Keratinocyte (primary cell): ENCODE measurements at regions not wholly inside any gene's neighbourhood (a gene's known extent, or its start where the extent isn't known, plus 50 kb on each side); places are given as distances from the start of the nearest gene placed in this dataset.

Source experiments
- DNase-seq: peaks from one replicate; pipeline ENCODE4 v3.0.0-alpha.2; 2011; ENCODE audit warnings: low read depth, missing footprints, low spot score
- FAIRE-seq: peaks from 2 replicates; lab custom pipeline; 2011; peaks lifted over from hg19 to GRCh38; lab: Jason Lieb, UNC
- H2AFZ ChIP-seq: 2 replicates; pipeline ENCODE4 v1.6.0; 2012; ENCODE audit warnings: low read length, control low read depth, inconsistent platforms; ENCODE audit not compliant: control insufficient read depth
- H3K27ac ChIP-seq: 2 replicates; pipeline ENCODE4 v1.5.1; 2011; ENCODE audit warnings: low read length; ENCODE audit not compliant: control insufficient read depth, insufficient read depth
- H3K27me3 ChIP-seq: 3 replicates; pipeline ENCODE4 v1.6.0; 2011; ENCODE audit warnings: low read length; ENCODE audit not compliant: control insufficient read depth, insufficient read depth; ENCODE audit errors: extremely low read depth
- H3K36me3 ChIP-seq, 2 experiments: 2 replicates in 1 of 2; 3 replicates in 1 of 2; pipeline ENCODE4 v1.5.1; 2011; ENCODE audit warnings: low read length in 2 of 2, mild to moderate bottlenecking in 1 of 2; ENCODE audit not compliant: control insufficient read depth in 2 of 2, insufficient read depth in 2 of 2; ENCODE audit errors: extremely low read depth in 1 of 2
- H3K4me1 ChIP-seq: 3 replicates; pipeline ENCODE4 v1.5.1; 2011; ENCODE audit warnings: low read length; ENCODE audit not compliant: control insufficient read depth, insufficient read depth; ENCODE audit errors: extremely low read depth
- H3K4me2 ChIP-seq: 3 replicates; pipeline ENCODE4 v1.6.0; 2011; ENCODE audit warnings: low read depth, low read length; ENCODE audit not compliant: control insufficient read depth, insufficient read depth; ENCODE audit errors: extremely low read depth
- H3K4me3 ChIP-seq, 3 experiments: fragments of 200-600 bp in 1 of 3; sonication (generic) in 1 of 3; 2 replicates in 2 of 3; 3 replicates in 1 of 3; pipeline ENCODE4 v1.5.1; 2011 to 2016; ENCODE audit warnings: low read length in 3 of 3, mild to moderate bottlenecking in 3 of 3, control low read depth in 2 of 3, inconsistent platforms in 1 of 3, low read depth in 1 of 3, mixed read lengths in 1 of 3, mixed run types in 1 of 3, moderate library complexity in 1 of 3; ENCODE audit not compliant: control insufficient read depth in 2 of 3, insufficient read depth in 2 of 3; ENCODE audit errors: extremely low read depth in 1 of 3
- H3K79me2 ChIP-seq: 2 replicates; pipeline ENCODE4 v1.6.0; 2012; ENCODE audit warnings: low read length; ENCODE audit not compliant: control insufficient read depth, insufficient read depth
- H3K9ac ChIP-seq: 3 replicates; pipeline ENCODE4 v1.6.0; 2011; ENCODE audit warnings: low read length; ENCODE audit not compliant: control insufficient read depth, insufficient read depth; ENCODE audit errors: extremely low read depth
- H3K9me1 ChIP-seq: 3 replicates; pipeline ENCODE4 v1.6.0; 2011; ENCODE audit warnings: low read length; ENCODE audit not compliant: control insufficient read depth, insufficient read depth; ENCODE audit errors: extremely low read depth
- H3K9me3 ChIP-seq: 2 replicates; pipeline ENCODE4 v1.5.1; 2012; ENCODE audit warnings: low read depth, low read length; ENCODE audit not compliant: control insufficient read depth
- H4K20me1 ChIP-seq: 3 replicates; pipeline ENCODE4 v1.6.0; 2011; ENCODE audit warnings: low read length; ENCODE audit not compliant: control insufficient read depth, insufficient read depth; ENCODE audit errors: extremely low read depth
- EZH2 ChIP-seq: IDR thresholded peaks from one replicate; pipeline ENCODE4 v1.6.1; 2012; ENCODE audit warnings: inconsistent platforms, mild to moderate bottlenecking, low read length, moderate library complexity
- dilution Hi-C: fragments of 300-500 bp; cut with MboI; formaldehyde crosslinking; loops from one replicate; pipeline ENCODE4 v1.7.0; 2020; ENCODE audit warnings: low sequenced_read_pairs; ENCODE audit not compliant: extremely low pct_ligation_motif_present
- small RNA-seq, 3 experiments: library from RNA; depleted of rRNA; stranded (forward); fragments of <200 nt; gene quantifications; one replicate each; pipeline ENCODE3, GENCODE V24; 2012; ENCODE audit warnings: low read depth in 3 of 3, low replicate concordance in 1 of 3; ENCODE audit not compliant: insufficient read length in 3 of 3
- TF ChIP-seq, protein P1 (sequence below), 3 experiments: IDR thresholded peaks in 1 of 3; conservative IDR thresholded peaks in 1 of 3; optimal IDR thresholded peaks in 1 of 3; 2 replicates in 2 of 3; 3 replicates in 1 of 3; pipeline versions ENCODE3 to v1.5.1; 2011; ENCODE audit warnings: low read length in 3 of 3, mild to moderate bottlenecking in 3 of 3, moderate library complexity in 2 of 3, control low read depth in 1 of 3, inconsistent platforms in 1 of 3; ENCODE audit not compliant: insufficient read depth in 2 of 3; ENCODE audit errors: extremely low read depth in 1 of 3

DNA sequence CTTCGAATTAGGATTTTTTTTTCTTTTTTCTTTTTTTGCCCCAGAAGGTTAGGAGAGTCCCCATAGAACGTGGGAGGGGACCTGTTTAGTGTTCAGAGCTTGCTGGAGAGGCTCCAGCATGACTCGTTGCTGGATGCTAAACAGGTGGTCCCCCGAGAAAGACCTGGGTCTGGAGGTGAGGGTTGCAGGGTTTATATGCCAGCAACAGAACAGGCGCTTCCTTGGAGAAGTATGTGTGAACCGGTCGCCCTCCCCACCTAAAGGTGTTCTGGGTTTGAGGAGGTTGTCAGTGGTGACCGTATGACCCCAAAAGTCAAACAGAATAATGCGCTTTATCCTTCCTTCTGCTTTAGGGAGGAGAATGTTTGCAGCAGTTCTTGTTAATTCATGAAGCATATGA lies 52.1 kb upstream of the SHOX start:
- no peak overlapping the region for H2AFZ ChIP-seq
- no peaks in the 10 kb centered on the region for H3K79me2 ChIP-seq
- H3K36me3 ChIP-seq, result no peaks in the 10 kb centered on the region
- no peaks in the 10 kb centered on the region for H3K9me1 ChIP-seq
- no peak overlapping the region for H3K4me2 ChIP-seq
- no peak overlapping the region for H3K9ac ChIP-seq
- dilution Hi-C loops, result no loop called here
- H3K27ac ChIP-seq, result no peak overlapping the region
- FAIRE-seq, result no peak
- DNase-seq, result no peak
- TF ChIP-seq EZH2, result no peak
- TF ChIP-seq, protein P1, sequence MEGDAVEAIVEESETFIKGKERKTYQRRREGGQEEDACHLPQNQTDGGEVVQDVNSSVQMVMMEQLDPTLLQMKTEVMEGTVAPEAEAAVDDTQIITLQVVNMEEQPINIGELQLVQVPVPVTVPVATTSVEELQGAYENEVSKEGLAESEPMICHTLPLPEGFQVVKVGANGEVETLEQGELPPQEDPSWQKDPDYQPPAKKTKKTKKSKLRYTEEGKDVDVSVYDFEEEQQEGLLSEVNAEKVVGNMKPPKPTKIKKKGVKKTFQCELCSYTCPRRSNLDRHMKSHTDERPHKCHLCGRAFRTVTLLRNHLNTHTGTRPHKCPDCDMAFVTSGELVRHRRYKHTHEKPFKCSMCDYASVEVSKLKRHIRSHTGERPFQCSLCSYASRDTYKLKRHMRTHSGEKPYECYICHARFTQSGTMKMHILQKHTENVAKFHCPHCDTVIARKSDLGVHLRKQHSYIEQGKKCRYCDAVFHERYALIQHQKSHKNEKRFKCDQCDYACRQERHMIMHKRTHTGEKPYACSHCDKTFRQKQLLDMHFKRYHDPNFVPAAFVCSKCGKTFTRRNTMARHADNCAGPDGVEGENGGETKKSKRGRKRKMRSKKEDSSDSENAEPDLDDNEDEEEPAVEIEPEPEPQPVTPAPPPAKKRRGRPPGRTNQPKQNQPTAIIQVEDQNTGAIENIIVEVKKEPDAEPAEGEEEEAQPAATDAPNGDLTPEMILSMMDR (optimal IDR thresholded peaks at IDR 0.05 in 1 of 3, IDR thresholded peaks at IDR 0.05 in 1 of 3, conservative IDR thresholded peaks at IDR 0.05 in 1 of 3; ENCODE audit: extremely low read depth in 1 of 3, insufficient read depth in 2 of 3, low read length in 3 of 3), result no peak
- peaks cover 4% of the 10 kb centered on the region for H3K9me3 ChIP-seq
- H3K4me1 ChIP-seq, result no peaks in the 10 kb centered on the region
- H3K4me3 ChIP-seq, result no peak overlapping the region
- no peaks in the 10 kb centered on the region for H3K27me3 ChIP-seq
- H4K20me1 ChIP-seq, result no peaks in the 10 kb centered on the region

DNA sequence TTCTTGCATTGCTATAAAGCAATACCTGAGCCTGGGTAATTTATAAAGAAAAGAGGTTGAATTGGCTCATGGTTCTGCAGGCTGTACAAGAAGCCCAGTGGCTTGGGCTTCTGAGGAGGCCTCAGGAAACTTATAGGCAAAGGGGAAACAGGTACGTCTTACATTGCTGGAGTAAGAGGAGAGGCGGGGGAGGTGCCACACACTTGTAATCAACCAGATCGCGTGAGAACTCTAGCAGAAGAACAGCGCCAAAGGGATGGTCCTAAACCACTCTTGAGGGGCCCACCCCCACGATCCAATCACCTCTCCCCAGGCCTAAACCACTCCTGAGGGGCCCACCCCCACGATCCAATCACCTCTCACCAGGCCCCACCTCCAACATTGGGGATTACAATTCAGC lies 50.6 kb upstream of the SHOX start:
- DNase-seq (no peak), FAIRE-seq (no peak)
- Histone ChIP-seq H3K4me2 (no peak overlapping the region), H4K20me1 (no peaks in the 10 kb centered on the region), H3K79me2 (no peaks in the 10 kb centered on the region), H3K4me3 (no peak overlapping the region), H3K36me3 (no peaks in the 10 kb centered on the region), H3K4me1 (no peaks in the 10 kb centered on the region), H3K9me3 (peaks cover 2% of the 10 kb centered on the region), H3K27me3 (no peaks in the 10 kb centered on the region), H3K27ac (no peak overlapping the region), H3K9ac (no peak overlapping the region), H3K9me1 (no peaks in the 10 kb centered on the region), H2AFZ (no peak overlapping the region)
- dilution Hi-C loops, result no loop called here
- TF ChIP-seq EZH2, result no peak
- TF ChIP-seq, protein P1 (optimal IDR thresholded peaks at IDR 0.05 in 1 of 3, IDR thresholded peaks at IDR 0.05 in 1 of 3, conservative IDR thresholded peaks at IDR 0.05 in 1 of 3; ENCODE audit: extremely low read depth in 1 of 3, insufficient read depth in 2 of 3, low read length in 3 of 3), result no peak

Small RNAs in the stretch of these regions (small RNA-seq; reads per million reads assigned to genes)
- 0 reads per million in 3 experiments for gene KRT18P53
